Epithelial cell of proximal tubule (primary cell): ENCODE measurements at regions not wholly inside any gene's neighbourhood (a gene's known extent, or its start where the extent isn't known, plus 50 kb on each side); places are given as distances from the start of the nearest gene placed in this dataset.

Experiments
- DNase-seq: peaks from one replicate; pipeline ENCODE4 v3.0.0-alpha.2; 2011; ENCODE audit warnings: low read depth
- H3K4me3 ChIP-seq: 2 replicates; pipeline ENCODE4 v1.5.1; 2011; ENCODE audit warnings: low read depth, mild to moderate bottlenecking, low read length
- CTCF ChIP-seq: conservative IDR thresholded peaks from 2 replicates; pipeline ENCODE4 v1.5.1; 2012; ENCODE audit warnings: low read depth, mild to moderate bottlenecking, low read length

- TF ChIP-seq CTCF = no peak
- no peak overlapping the region for H3K4me3 ChIP-seq
- no peak for DNase-seq
These were observed 623.5 kb downstream of the EDEM1 start for GRCh38 chr3:5811016-5811415.

- DNase-seq = no peak
- TF ChIP-seq CTCF = no peak
- H3K4me3 ChIP-seq = no peak overlapping the region
These were observed 626.0 kb downstream of the EDEM1 start for GRCh38 chr3:5813521-5813920.

DNA sequence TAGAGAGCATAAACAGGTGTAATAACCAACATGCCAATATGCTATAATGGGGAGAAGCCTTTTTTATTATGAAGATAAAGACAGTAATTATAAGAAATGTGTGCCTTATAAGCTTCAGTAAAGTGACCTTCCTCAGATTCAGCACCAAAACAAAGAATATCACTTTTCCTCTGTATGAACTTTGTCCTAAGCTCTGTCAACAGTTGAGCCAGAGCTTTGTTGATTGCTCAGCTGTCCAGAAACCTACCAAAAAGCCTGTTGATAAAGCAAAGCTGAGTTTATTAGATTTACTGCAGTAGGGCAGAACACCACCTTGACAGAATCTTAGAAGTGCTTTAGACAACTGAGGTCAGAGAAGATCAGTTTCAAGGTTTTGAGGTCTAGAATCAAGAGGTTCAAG lies 635.3 kb downstream of the EDEM1 start:
- TF ChIP-seq CTCF = no peak
- H3K4me3 ChIP-seq = no peak overlapping the region
- DNase-seq = no peak

DNA sequence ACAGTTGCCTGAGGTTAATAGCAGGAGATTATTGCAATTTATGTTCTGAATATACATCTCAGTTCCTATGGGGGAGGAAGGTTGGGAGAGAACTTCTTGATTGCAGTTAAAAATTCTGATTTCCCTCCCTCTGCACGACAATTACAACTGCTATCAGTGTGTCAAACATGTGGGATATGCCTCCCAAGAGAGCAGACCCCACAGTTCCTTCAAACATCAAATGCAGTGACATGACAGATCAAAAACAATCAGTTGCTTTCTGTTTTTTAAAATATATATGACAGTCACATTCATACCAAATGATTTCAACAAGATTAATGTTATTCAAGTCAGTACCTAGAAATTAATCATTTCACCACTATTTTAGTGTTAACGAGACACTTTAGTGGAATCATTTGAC lies 639.0 kb downstream of the EDEM1 start:
- DNase-seq = no peak
- H3K4me3 ChIP-seq = no peak overlapping the region
- no peak for TF ChIP-seq CTCF

GRCh38 chr3:5828251-5828650 lies 640.7 kb downstream of the EDEM1 start:
- DNase-seq = no peak
- no peak overlapping the region for H3K4me3 ChIP-seq
- TF ChIP-seq CTCF = no peak

DNA sequence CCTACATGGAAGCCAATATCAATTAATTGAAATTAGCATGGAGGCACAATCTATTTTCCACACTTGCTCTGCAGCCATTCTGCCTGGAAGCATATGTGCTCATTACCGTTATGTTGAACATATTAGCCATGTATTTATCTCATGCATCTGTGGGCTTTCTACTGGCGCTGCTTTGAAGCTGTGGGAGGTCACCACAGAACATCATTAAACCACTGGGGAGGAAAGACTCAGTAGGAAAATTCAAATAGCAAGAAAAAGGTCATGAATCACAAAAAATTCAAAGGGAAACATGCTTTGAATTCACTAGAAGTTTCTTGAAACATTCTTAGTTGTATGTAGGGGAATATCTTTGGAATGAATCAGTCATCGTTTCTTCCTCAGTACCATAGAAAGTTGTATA lies 652.5 kb downstream of the EDEM1 start:
- TF ChIP-seq CTCF = no peak
- H3K4me3 ChIP-seq = no peak overlapping the region
- no peak for DNase-seq

GRCh38 chr3:5841599-5841998 lies 654.1 kb downstream of the EDEM1 start:
- DNase-seq = no peak
- no peak for TF ChIP-seq CTCF
- H3K4me3 ChIP-seq = no peak overlapping the region
